GM21360 (cell line): ENCODE measurements at regions not wholly inside any gene's neighbourhood (a gene's known extent, or its start where the extent isn't known, plus 50 kb on each side); places are given as distances from the start of the nearest gene placed in this dataset.
"Not testable (repeated sequence)": the region's sequence is repeated elsewhere in the genome, so short reads cannot be mapped to it uniquely, and the experiment has no call there.

ENCODE experiments used
- ATAC-seq: cut with Tn5 transposase; IDR thresholded peaks from one replicate; pipeline ENCODE4 v1.9.1; 2021; ENCODE audit warnings: mild to moderate bottlenecking, moderate library complexity; ENCODE audit not compliant: unreplicated experiment

- no peak for ATAC-seq
Observed at GRCh38 chr1:118828038-118828437, 160.1 kb downstream of the TBX15 start.

- ATAC-seq = no peak
Observed at GRCh38 chr1:118827636-118828035, 160.5 kb downstream of the TBX15 start.

- no peak for ATAC-seq
Observed at GRCh38 chr1:118827207-118827606, 160.9 kb downstream of the TBX15 start.

GRCh38 chr1:118826669-118827068, 161.5 kb downstream of the TBX15 start:
- ATAC-seq = no peak

GRCh38 chr1:118825619-118826018, 162.5 kb downstream of the TBX15 start:
- ATAC-seq = no peak

- no peak for ATAC-seq
Observed at GRCh38 chr1:118821801-118822200, 166.3 kb downstream of the TBX15 start.

- no peak for ATAC-seq
Observed at GRCh38 chr1:118820864-118821263, 167.3 kb downstream of the TBX15 start.

- no peak for ATAC-seq
Observed at GRCh38 chr1:118815909-118816308, 172.2 kb downstream of the TBX15 start.

GRCh38 chr1:118812555-118812954, 175.6 kb downstream of the TBX15 start:
- ATAC-seq = no peak

GRCh38 chr1:118811156-118811555, 177.0 kb downstream of the TBX15 start:
- ATAC-seq = no peak

- ATAC-seq = no peak
Observed at GRCh38 chr1:118809586-118809985, 178.6 kb downstream of the TBX15 start.

GRCh38 chr1:118803128-118803527, 185.0 kb downstream of the TBX15 start:
- not testable (repeated sequence) for ATAC-seq

- no peak for ATAC-seq
Observed at GRCh38 chr1:118791094-118791691, 196.9 kb downstream of the TBX15 start.

- no peak for ATAC-seq
Observed at GRCh38 chr1:118788463-118788862, 199.7 kb downstream of the TBX15 start.

GRCh38 chr1:118786454-118787155, 201.5 kb downstream of the TBX15 start:
- ATAC-seq = no peak

GRCh38 chr1:118785246-118785645, 202.9 kb downstream of the TBX15 start:
- no peak for ATAC-seq

GRCh38 chr1:118783095-118783758, 204.9 kb downstream of the TBX15 start:
- no peak for ATAC-seq

GRCh38 chr1:118773656-118774055, 214.5 kb downstream of the TBX15 start:
- ATAC-seq = no peak

- ATAC-seq = no peak
Observed at GRCh38 chr1:118767971-118768370, 220.2 kb downstream of the TBX15 start.

GRCh38 chr1:118753976-118754375, 234.2 kb downstream of the TBX15 start:
- no peak for ATAC-seq

GRCh38 chr1:118751166-118751565, 237.0 kb downstream of the TBX15 start:
- no peak for ATAC-seq

GRCh38 chr1:118744420-118744819, 243.7 kb downstream of the TBX15 start:
- ATAC-seq = no peak
